ENCODE measurements at regions not wholly inside any gene's neighbourhood (a gene's known extent, or its start where the extent isn't known, plus 50 kb on each side); places are given as distances from the start of the nearest gene placed in this dataset.

DNA sequence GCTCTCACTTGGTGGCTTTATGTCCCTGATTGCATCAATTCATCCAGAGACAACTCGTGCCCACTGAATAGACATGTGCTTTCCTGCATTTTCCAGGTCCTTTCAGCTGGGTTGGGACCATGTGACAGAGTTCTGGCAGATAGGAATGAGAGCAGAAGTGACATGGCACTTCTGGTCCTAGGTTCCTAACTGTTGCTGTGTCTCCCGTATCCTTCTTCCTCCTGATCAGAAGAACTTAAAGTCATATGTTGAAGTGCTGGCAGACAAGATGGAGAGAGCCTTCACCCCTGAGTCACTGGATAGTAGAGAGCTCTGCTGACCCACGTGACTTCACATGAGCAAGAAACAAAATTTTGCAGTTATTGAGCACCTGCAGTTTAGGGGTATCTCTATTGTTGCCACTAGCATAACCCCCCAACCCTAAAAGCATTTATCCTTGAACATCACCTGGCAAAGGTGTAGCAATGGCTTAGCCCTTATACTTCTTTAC, 80.0 kb downstream of the NREP start:
- no peak for DNase-seq

DNA sequence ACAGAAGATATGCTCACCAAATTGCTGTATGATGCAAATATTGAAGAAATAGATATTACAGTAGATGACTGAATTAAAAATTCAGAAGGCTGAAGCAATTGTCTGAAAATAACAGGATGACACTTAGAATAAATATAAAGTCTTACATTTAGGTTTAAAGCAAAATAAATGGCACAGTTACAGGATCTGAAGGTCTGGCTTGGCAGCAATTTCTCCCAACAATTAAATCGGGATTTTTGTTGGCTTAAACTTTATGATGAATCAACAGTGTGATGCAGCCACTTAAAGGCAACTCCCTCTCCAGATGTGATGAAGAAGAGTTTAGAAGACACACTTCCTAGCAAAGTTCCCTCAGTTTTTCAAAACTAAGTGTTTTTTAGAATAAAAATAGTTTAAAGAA, 80.5 kb downstream of the NREP start:
- DNase-seq = no peak

DNA sequence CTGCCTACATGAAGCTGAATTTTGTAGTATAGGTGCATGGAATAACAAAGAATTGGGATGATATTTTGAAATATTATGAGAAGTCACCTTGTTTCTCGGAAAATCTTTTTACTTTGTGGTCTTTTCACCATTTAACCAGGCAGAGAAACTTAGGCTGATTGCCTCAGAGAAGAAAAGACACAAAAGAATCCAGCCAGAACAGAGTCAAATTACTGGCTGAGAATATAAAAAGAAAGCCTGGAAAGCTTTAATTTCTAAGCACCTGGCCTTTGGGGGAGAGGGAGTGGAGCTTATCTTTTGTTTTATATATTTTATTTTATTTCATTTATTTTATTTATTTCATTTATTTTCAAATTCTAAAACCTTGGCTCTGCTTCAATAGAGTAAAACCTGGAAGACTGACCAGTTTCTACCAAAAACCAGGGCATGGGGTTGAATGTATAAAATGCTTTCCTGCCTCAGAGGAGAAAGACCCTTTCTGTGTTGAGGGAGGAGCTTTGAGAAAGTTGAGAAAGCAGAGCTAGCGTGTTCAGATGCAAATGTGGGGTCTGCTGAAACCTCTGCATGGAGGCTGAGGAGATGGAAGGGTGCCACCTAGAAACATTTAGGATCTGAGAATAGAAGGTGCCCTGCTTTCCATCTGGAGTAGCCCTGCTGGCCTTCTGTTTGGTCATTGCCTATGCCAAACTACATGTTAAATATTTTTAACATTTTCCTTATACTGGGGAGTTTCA, 81.6 kb downstream of the NREP start:
- DNase-seq = no peak

DNA sequence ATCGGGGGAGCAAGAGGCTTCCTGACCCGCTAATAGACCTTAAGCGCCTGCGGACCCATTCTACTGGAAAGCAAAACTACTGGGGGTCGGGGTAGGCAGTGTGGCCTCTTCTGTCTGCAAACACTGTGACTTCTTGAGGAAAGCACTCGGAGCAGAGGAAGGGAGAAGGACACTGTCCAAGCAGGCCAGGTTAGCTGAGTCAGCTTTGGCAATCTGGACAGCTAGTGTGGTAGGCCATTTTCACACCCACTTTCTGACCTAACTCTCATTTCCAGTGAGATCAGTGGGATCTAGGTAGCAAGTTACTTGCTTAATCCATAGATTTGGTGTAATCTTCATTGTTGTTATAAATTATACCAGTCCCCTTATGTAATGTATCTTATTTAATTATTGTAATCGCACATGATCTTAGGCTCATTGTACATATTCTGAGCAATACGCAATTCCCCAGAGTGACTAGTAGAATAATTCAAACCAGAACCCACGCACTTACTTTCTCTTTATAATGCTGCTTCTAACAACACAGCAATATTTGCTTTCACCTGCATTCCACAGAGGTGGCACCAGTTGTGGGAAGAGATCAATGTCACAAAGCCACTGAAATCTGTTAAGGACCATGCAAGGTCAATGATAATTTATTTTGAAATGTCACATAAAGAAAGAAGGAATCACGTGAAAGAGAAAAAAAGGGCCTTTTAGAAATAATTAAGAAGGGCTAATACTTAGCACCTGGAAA, 82.9 kb downstream of the NREP start:
- no peak for DNase-seq

DNA sequence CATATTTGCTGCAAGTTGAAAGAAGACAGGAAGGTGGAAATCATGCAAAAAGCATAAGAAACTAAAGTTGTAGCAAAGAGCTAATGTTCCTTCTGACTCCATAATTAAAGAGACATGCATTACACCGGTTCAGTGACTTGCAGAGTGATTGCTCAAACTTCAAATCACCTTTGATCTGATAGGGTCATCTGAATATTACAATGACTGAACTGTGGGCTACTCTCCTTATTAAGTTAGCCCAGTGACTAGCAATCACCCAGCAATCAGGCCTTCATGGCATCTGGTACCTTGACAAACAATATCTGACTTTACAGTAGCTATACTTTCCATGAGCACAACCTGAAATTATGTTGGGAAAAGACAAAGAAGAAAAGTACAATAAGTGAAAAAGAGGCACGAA, 84.9 kb downstream of the NREP start:
- no peak for DNase-seq

DNA sequence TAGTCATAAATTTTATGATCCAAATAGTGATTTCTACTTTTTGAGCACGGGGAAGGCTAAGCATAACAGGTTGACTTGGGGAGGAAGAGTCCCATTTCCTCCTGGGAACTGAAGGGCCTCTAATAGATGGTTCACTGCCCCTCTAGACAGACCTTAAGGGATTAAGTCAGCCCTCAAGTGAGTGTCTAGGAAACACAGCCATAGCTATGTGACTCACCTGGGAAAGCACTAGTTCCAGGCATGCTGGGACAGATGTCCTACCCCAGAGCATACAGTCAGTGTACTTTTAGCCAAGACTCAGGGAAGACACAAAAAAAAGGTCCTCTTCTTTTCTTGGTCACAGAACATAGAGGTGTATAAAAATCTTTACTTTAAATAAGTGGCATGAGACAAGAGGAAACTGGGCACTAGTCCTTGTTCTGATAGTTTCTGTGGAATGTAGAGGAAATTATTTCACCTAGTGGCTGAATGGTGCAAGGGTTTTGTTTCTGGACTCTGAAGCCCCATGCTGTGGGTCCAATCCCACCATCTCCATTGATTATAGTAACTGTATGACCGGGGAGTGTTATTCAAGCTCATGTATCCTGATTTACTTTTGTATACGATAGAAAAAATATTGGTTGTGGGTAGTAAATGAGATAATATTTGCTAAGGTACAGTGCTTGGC, 86.0 kb downstream of the NREP start:
- no peak for DNase-seq

DNA sequence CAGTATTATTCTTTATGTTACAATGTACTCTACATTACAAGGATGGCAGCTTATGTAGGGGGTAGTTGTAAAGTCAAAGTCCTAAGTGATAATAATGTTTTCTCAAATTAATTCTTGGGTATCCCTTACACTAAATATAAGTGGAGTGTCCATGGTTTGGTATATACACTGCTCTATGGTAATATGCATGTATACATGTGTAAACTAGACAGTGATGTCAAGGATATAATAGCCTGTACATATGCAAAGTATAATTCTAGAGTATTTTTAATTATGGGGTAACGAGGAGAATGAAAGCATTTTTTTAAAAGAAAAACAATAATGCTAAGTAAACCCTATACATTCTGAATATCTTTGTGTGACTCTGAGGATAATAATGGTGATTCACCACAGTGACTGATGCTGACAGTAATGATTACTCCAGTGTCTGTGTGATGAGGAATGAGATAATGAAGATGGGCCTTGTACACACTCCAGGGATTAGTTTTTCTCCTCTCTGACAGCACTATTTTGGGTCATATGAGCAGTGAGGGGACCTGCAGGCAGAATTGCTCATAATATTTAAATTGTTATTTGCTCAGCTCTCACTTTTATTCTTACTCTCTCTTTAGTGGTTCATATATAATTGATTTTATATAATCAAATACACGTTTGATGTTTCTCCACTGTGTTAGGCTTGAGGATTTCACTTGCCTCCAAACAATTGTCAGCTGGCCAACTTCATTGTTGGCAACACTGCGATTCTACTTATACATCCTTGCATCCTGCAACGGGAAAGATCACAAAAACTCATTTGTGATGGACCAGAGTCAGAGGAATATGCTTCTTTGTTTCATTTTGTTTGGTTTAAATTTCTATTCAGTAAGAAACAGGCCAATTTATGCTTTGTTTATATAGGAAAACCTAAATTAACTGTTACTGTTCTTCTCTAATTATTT, 88.2 kb downstream of the NREP start:
- peak in 1 of 3 experiments; percentile 17 for DNase-seq

DNA sequence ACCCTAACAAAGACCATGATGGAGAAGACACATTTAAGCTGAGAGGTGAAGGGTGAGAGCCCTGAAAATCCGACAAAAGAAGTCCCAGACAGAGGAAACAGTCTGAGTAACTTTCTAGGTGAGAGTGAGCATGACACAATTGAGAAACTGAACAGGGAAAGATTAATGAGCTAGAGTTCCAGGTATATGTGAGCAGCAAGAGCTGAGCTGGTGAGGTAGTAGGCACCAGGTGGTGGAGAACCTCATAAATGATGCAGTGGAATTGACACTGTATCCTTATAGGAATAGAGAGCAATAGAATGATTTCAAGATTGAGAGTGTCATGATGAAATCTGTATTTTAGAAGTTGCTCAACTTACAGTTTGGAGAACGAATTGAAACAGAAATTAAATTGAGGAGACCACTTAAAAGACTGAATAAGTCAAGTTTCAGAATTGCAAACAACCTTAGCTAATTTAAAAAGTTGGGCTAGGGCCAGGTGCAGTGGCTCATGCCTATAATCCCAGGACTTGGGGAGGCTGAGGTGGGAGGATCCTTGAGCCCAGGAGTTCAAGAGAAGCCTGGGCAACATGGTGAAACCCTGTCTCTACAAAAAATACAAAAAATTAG, 89.8 kb downstream of the NREP start:
- no peak for DNase-seq

DNA sequence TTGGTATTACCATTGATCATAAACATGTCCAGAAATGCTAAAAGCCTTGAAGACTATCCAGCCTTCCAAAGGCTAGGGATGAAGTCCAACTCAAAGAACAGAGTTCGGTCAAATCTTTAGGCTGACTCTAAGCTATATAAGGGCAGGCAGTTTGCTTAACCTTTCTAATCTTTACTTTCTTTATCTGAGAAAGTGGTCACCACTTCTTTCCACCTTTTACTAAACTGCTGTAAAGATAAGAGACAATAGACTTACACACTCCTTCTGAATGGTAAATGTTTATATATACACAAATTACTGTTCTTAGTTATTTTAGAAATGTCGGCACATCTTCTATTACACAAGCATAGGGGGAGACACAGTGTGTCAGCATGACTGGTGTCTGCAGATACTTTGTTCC, 100.4 kb downstream of the NREP start:
- DNase-seq = no peak

DNA sequence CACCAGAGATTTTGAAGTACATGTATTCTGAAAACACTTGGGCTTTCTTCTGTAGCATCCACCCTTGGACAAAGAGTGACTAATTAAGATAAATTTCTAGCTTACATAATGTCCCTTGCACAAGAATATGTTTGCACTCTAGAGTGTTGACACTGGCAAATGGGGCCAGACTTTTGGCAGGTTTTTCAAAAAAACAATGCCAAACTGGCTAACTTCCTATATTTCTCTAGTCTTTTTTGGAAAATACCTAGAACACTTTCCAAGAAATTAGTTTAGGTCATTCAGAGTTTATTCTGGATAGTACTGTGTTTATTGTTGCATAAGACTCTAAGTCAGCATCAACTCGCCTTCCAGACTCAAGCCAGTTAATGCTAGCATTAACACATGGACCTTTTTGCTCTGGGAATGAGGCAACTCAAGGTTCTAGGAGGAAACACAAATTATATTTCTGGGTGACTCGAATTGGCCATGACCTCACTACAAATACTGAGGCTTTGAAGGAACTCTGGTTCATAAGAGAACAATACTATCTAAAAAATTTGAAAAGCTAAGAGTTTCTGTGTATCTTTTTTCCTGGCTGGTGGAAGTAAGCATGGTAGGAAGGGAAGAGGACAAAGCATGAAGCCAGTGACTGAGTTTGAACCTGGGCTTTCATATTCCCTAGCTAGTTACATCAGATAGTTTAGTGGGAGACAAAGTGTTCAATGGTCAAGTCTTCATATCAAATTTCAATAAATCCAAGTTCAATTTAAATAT, 101.6 kb downstream of the NREP start:
- DNase-seq = no peak

DNA sequence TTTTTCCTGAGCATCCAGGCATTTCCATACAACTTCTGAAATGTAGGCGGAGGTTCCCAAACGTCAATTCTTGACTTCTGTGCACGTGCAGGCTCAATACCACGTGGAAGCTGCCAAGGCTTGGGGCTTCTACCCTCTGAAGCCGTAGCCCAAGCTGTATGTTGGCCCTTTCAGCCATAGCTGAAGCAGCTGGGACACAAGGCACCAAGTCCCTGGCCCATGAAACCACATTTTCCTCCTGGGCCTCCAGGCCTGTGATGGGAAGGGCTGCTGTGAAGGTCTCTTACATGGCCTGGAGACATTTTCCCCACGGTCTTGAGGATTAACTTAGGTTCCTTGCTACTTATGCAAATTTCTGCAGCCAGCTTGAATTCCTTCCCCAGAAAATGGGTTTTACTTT, 103.6 kb downstream of the NREP start:
- DNase-seq = no peak

DNA sequence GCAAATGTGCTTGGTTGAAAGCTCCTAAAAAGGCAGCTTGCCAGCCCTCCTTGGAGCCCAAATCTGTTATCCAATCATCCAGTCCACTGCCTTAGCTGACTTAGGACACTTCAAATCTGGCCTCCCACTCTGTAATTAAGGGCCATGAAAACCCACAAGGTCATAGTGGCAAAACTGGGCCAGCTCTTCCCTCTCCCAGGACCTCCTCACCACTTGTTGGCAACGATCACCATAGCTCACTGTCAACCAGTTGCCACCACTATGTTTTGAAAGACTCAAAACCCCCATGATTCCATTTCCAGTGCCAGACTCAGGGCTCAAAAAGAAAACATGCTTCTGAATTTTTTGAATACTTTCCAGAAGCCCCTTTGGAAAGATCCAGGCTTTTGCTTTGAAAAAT, 107.5 kb downstream of the NREP start:
- no peak for DNase-seq

DNA sequence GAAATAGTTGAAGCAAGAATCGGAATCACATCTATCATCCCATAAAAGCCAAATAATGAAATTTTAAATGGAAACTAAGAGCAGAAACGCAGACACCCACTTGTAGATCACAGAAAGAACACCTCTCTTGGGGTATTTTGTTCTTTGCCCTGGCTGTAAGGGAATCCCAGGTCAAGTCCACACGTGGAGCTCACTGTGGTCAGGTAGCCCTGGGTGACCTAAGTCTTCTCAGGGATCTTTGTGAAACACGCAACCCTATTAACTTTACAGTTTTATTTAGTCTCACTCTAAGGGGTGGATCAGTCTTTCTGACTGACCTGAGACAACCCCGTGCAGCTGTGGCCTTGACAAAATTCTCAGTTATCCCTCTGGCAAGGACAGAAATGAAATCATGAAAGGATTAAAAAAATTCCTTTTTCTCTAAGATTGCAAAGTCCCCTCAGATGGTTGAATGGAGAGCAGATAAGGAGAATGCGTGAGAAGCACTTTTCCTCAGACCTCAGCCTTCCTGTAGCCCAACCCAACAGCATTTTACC, 111.6 kb downstream of the NREP start:
- no peak for DNase-seq

DNA sequence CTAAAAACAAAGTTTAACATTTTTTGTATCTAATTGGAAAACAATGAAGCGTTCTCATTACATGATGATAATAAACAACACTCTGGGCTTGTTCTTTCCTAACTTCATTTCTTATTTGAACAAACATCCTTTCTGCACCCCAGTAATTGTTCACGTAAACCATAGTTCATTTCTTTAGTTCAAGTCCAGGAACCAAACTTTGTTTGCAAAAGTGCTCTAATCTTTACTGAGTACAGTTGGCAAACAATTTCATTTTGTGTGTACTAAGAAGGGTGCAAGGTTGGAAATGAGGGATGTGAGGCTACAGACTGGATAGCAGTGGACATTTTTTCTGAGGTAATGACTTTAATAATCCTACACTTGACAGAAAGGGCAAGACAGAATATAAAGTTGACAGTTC, 113.5 kb downstream of the NREP start:
- no peak for DNase-seq

DNA sequence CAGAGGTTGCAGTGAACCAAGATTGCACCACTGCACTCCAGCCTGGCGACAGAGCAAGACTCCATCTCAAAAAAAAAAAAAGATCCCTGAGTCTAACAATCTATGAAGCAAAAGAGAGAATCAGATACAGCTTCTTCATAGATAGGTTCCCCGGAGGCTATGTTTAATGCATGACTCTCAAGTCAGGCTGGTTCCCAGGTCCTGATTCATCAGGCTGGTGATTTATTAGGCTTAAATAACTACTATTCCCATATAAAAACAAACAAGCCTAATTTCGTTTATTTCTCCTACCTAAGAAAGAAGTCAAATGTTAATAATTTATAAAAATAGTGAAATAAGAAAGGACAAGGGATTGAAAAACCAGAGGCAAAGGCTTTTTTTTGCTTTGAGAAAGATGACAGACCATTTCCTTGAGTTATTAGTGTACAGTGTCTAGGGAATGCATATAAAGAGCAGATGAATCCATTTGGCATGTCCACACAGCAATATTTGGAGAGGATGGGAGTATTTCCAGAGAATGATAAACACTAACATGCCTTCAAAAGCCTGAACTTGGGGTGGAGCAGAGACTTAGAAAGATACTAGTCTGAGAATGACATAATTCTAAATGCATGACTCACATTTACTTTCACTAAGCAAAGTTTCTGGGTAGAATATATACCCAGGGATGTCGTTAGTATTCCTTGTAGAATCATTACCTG, 115.3 kb downstream of the NREP start:
- no peak for DNase-seq

DNA sequence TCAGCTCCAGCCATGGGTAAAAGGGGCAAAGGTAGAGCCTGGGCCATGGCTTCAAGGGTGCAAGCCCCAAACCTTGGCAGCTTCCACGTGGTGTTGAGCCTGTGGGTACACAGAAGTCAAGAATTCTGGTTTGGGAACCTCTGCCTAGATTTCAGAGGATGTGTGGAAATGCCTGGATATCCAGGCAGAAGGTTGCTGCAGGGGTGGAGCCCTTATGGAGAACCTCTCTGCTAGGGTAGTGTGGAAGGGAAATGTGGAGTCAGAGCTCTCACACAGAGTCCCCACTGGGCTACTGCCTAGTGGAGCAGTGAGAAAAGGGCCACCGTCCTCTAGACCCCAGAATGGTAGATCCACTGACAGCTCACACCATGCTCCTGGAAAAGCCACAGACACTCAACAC, 117.1 kb downstream of the NREP start:
- DNase-seq = no peak

DNA sequence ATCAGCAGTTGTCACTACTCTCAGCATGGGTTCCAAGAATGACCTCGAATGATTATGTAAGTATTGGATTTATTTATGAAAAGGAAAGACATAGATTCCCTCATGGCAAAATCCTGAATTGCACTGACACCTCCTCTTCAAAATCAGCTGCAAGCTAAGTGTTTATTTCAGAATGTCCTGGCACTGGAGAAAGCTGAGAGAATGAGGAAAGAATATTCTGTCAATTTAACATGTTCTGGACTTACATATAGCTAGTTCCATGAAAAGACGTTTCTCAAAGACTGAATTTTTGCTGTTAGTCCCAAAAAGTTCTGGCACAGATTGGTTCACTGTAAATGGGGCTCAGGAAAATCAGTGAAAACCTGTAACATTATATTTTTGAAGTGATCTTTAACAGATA, 120.3 kb downstream of the NREP start:
- no peak for DNase-seq

DNA sequence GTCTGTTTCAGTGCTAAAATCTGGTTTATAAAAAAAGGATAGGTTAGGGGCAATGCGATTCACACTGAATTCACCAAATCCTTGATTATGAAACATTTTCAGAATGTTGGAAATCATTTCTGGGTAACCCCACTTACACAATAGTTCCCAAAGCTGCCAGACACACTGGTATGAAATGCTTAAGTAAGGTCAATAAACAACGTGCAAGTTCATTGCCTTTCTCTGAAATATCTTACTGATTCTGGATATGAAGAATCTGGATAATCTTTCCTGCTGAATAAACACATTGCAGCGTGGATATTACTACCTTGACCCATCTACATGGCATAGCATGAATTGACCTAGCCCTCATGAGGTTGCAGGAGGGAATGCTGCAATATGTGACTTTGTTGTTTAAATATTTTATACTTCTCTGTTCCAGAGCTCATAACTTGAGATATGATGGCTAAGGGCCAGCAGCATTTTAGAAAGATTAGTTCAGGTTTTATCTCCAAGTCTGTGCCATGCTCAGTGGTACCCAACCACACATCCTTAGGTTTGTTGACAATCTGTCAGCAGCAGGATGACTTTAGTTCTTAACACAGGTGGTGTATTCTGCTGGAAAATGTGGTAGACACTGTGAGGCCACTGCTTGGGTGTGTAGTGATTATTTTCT, 121.0 kb downstream of the NREP start:
- no peak for DNase-seq

DNA sequence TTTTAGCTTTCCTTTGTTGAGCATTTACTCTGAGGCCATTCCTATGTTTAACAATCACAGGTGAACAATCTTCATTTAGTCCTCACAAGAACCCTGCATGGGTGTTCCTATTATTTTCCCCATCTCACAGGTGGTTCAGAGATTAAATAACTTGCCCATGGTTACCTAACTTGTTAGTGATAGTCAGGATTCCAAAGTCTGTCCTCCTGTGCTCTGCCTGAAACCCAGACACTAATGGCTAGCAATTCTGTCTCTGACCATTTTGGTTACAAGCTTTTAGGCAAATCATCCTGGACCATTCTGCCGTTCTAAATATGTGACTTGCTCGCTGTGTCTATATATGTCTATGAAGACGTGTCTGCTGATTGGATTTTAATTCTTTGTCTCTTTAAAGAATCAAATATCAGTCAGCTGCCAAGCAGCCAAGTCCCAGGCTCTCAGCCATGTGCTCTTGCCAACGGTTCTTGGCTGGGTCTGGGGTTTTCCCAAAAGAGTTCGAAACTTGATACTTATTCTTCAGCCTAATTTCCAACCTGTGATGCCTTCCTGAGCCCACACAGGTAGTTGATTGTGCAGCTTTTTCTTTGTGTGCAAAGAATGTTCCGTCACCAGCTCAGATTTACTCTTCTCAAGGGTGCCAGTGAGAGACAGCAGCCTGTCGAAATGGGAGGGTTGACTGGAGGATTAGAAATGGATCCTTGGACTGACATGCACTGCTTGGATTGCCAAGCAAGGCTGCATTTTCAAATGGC, 121.7 kb downstream of the NREP start:
- DNase-seq = peak in 1 of 3 experiments; percentile 32

All from NCI-H1417 (cell line).